Activated CD8-positive, alpha-beta memory T cell treated with anti-CD3 and anti-CD28 coated beads for 36 hours (primary cell): ENCODE measurements at regions not wholly inside any gene's neighbourhood (a gene's known extent, or its start where the extent isn't known, plus 50 kb on each side); places are given as distances from the start of the nearest gene placed in this dataset.

Experiments used
- CTCF ChIA-PET: fragments of 350-600 bp; sonication (Branson Sonifier 250); formaldehyde crosslinking; loops from one replicate; lab custom pipeline; 2021; ENCODE audit warnings: antibody characterized with exemption; lab: Charles Lee
- POLR2A ChIA-PET: fragments of 350-600 bp; sonication (Branson Sonifier 250); formaldehyde crosslinking; loops from one replicate; lab custom pipeline; 2021; ENCODE audit warnings: antibody characterized with exemption; lab: Charles Lee

GRCh38 chr12:127381681-127382080, 885.3 kb upstream of the TMEM132C start:
- ChIA-PET CTCF (interaction anchor here (0.6 to 1.8 kb wide), 5 partner anchors 9 to 964 kb away, joined by 3 to 8 read pairs (median 4); no protein-coding TSS in a partner anchor), POLR2A (no interaction called here)

DNA sequence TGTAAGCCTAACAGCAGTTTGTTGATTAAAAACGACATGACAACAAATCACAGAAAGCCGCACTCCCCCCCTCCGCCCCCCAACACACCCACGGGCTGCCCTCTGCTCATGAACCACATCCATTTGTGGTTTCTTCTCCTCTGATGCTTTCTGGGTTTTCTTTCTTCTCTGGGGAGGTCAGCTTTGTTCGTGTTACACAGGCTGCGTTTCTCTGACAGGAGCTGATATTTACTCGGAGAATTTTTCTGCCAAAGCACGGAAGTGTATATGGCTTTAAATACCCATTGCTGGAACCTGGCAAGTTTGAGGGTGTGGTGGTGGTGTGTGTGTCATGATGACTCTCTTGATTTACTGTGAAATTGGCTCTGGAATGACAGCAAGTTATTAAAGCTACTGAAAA, 883.7 kb upstream of the TMEM132C start:
- ChIA-PET POLR2A (no interaction called here), CTCF (no interaction called here)

GRCh38 chr12:127386723-127387122, 880.2 kb upstream of the TMEM132C start:
- POLR2A ChIA-PET: no interaction called here
- CTCF ChIA-PET: interaction anchor here (0.7 kb wide), 1 partner anchor 61 kb away, joined by 3 read pairs; no protein-coding TSS in a partner anchor

GRCh38 chr12:127388985-127389384, 878.0 kb upstream of the TMEM132C start:
- POLR2A ChIA-PET: no interaction called here
- CTCF ChIA-PET: no interaction called here

- ChIA-PET POLR2A (no interaction called here), CTCF (no interaction called here)
Measured at GRCh38 chr12:127389923-127390322, 877.0 kb upstream of the TMEM132C start.

DNA sequence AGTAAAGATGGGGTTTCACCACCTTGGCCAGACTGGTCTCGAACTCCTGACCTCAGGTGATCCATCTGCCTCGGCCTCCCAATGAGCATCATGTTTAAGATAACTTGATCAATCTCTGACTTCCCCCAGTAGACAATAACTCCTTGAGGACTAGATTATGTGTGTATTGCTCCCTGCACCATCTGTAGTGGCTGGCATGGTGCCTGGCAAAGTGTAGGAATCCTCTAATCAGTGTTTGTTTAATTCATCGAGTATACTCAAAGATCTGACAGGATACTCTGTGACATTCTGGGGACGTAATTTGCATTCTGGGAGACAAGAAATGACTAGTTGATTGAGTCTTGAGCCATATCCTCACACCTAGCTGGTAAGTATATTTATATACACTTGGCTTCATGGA, 873.5 kb upstream of the TMEM132C start:
- ChIA-PET POLR2A (no interaction called here), CTCF (no interaction called here)

DNA sequence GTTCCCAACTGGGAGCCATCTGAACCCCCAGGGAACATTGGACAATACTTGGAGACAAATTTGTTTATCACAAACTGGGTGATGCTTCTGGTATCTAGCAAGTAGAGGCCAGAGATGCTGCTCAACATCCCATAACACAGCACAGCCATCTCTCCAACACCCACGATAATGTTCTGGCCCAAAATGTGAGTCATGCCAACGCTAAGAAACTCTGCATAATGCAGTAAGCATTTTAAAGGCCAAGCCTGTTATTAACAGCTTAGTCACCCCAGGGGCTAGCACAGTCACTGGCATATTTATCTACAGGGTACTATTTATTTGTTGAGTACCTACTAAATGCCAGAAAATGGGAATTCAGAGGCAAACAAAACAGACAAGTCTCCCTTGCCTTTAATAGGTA, 873.1 kb upstream of the TMEM132C start:
- ChIA-PET CTCF (no interaction called here), POLR2A (no interaction called here)

GRCh38 chr12:127396734-127397133, 870.2 kb upstream of the TMEM132C start:
- CTCF ChIA-PET: no interaction called here

DNA sequence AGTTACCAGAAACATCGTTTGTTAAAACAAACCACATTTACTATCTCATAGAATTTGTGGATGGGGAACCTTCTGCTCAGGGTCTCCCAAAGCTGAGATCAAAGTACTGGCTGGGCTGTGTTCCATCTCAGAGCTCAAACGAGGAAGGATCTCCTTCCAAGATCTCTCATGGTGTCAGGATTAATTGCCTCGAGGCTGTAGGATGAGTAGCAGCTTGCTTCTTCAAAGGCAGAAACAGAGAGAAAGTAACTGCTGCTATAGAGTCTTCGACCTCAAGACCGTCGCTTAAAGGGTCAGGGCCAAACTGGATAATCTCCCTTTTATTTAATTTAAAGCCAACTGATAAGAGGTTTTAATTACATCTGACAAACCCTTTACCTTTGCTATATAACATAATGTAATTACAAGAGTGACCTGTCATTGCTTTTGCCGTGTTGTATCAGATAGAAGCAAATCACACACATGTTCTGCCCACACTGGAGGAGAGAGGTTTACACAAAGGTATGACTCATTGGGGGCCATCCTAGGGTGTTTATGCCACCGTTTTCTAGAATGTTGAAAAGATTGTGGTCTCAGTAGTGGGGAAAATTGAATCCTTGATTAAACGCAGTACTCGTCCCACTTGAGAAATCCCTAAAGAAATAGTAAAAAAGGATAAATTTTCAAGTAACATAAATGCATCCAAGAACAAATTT, 868.8 kb upstream of the TMEM132C start:
- ChIA-PET POLR2A (no interaction called here), CTCF (no interaction called here)

More at GRCh38 chr12:127396734-127397133, 870.2 kb upstream of the TMEM132C start:
- POLR2A ChIA-PET: no interaction called here

DNA sequence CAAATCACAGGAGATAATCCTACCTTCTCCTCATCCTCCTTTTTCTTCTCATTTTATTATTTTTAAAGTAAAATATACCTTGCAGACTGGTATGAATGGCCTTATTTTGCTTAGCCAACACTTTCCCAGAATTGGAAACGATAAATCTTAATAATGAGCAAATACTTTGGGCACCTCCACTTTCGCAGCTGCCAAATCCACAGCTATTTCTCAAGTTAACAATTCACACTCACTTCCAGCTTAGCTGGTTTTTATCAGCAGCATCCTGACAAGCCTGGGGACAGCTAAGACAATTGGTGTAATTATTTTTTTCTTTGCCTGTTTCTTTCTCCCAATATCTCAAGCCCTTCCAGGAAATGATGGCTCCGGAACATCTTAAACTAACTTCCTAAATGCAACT, 867.5 kb upstream of the TMEM132C start:
- ChIA-PET CTCF (no interaction called here), POLR2A (no interaction called here)

GRCh38 chr12:127400221-127400620, 866.7 kb upstream of the TMEM132C start:
- CTCF ChIA-PET: no interaction called here
- POLR2A ChIA-PET: no interaction called here

DNA sequence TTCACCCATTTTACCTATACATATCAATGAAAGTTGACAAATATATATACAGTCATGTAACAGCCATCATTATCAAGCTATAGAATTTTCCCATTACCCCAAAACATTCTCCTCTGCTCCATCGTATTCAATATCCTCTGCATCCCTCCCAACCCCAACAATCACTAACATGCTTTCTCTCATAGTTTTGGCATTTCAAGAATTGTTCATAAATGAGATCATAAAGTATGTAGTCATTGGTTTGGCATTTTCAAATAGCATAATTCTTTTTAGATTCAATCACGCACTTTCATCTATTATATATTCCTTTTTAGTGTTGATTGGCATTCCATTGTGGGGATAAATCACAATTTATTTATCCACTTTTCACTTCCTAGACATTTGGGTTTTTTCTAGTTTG, 866.0 kb upstream of the TMEM132C start:
- ChIA-PET CTCF (no interaction called here), POLR2A (no interaction called here)

GRCh38 chr12:127401536-127401935, 865.4 kb upstream of the TMEM132C start:
- ChIA-PET CTCF (no interaction called here), POLR2A (no interaction called here)

- POLR2A ChIA-PET: no interaction called here
- CTCF ChIA-PET: no interaction called here
Measured at GRCh38 chr12:127411166-127411915, 855.6 kb upstream of the TMEM132C start.

- ChIA-PET POLR2A (no interaction called here), CTCF (no interaction called here)
Measured at GRCh38 chr12:127411981-127412380, 855.0 kb upstream of the TMEM132C start.

- ChIA-PET POLR2A (no interaction called here), CTCF (no interaction called here)
Measured at GRCh38 chr12:127412866-127413265, 854.1 kb upstream of the TMEM132C start.

GRCh38 chr12:127414186-127414585, 852.8 kb upstream of the TMEM132C start:
- ChIA-PET POLR2A (no interaction called here), CTCF (no interaction called here)

- POLR2A ChIA-PET: no interaction called here
- CTCF ChIA-PET: no interaction called here
Measured at GRCh38 chr12:127414636-127415035, 852.3 kb upstream of the TMEM132C start.

- POLR2A ChIA-PET: no interaction called here
- CTCF ChIA-PET: no interaction called here
Measured at GRCh38 chr12:127416796-127417195, 850.2 kb upstream of the TMEM132C start.

- ChIA-PET POLR2A (no interaction called here), CTCF (no interaction called here)
Measured at GRCh38 chr12:127419111-127419510, 847.9 kb upstream of the TMEM132C start.

GRCh38 chr12:127421614-127422013, 845.4 kb upstream of the TMEM132C start:
- ChIA-PET CTCF (no interaction called here), POLR2A (no interaction called here)
